AG04450 (cell line): ENCODE measurements at regions not wholly inside any gene's neighbourhood (a gene's known extent, or its start where the extent isn't known, plus 50 kb on each side); places are given as distances from the start of the nearest gene placed in this dataset.

Experiments used
- CTCF ChIA-PET: fragments of 300-600, 350-600 bp; formaldehyde crosslinking; extraction: SDS; loops from one replicate; lab custom pipeline; 2022; ENCODE audit warnings: antibody characterized with exemption, inconsistent platforms; lab: Charles Lee
- POLR2A ChIA-PET: fragments of 350-600 bp; formaldehyde crosslinking; extraction: SDS; loops from one replicate; lab custom pipeline; 2021; ENCODE audit warnings: antibody characterized with exemption, inconsistent platforms; lab: Yijun Ruan, JAX
- DNase-seq: peaks from one replicate; pipeline ENCODE4 v3.0.0-alpha.2; 2011; ENCODE audit warnings: low read depth, low spot score
- H3K27ac ChIP-seq: one replicate; pipeline ENCODE4 v1.5.1; 2012; ENCODE audit warnings: low read depth, low read length, control low read depth
- H3K27me3 ChIP-seq: one replicate; pipeline ENCODE4 v1.6.0; 2012; ENCODE audit warnings: low read length; ENCODE audit not compliant: control insufficient read depth, insufficient read depth
- H3K4me3 ChIP-seq: 2 replicates; pipeline ENCODE4 v1.5.1; 2011; ENCODE audit warnings: mild to moderate bottlenecking, low read depth, low read length, control low read depth
- H3K9me3 ChIP-seq: 2 replicates; pipeline ENCODE4 v1.5.1; 2012; ENCODE audit warnings: low read length; ENCODE audit not compliant: control insufficient read depth, insufficient read depth
- CTCF ChIP-seq: IDR thresholded peaks from 2 replicates; pipeline ENCODE4 v1.5.1; 2011; ENCODE audit warnings: low read depth, low read length, control low read depth, inconsistent platforms

- TF ChIP-seq CTCF = no peak
- no peak overlapping the region for H3K27ac ChIP-seq
- peaks cover 2% of the 10 kb centered on the region; the same call in 1 of the 2 replicates for H3K9me3 ChIP-seq
- CTCF ChIA-PET = interaction anchor here (1.1 kb wide), 1 partner anchor 557 kb away, joined by 3 read pairs; no protein-coding TSS in a partner anchor
- H3K27me3 ChIP-seq = no peaks in the 10 kb centered on the region
- H3K4me3 ChIP-seq = no peak overlapping the region
- POLR2A ChIA-PET = no interaction called here
- no peak for DNase-seq
Observed at GRCh38 chr1:214966346-214966745, 116.2 kb upstream of the KCNK2 start.

GRCh38 chr1:214967865-214968575 lies 114.5 kb upstream of the KCNK2 start:
- no peaks in the 10 kb centered on the region for H3K27me3 ChIP-seq
- H3K4me3 ChIP-seq = no peak overlapping the region
- no peak for TF ChIP-seq CTCF
- CTCF ChIA-PET = no interaction called here
- no peak for DNase-seq
- POLR2A ChIA-PET = no interaction called here
- H3K9me3 ChIP-seq = no peaks in the 10 kb centered on the region
- no peak overlapping the region for H3K27ac ChIP-seq

- Histone ChIP-seq H3K27ac (no peak overlapping the region), H3K4me3 (no peak overlapping the region), H3K27me3 (no peaks in the 10 kb centered on the region), H3K9me3 (no peaks in the 10 kb centered on the region)
- no peak for TF ChIP-seq CTCF
- DNase-seq = no peak
- CTCF ChIA-PET = no interaction called here
- POLR2A ChIA-PET = no interaction called here
Observed at GRCh38 chr1:214970016-214970415, 112.5 kb upstream of the KCNK2 start.

DNA sequence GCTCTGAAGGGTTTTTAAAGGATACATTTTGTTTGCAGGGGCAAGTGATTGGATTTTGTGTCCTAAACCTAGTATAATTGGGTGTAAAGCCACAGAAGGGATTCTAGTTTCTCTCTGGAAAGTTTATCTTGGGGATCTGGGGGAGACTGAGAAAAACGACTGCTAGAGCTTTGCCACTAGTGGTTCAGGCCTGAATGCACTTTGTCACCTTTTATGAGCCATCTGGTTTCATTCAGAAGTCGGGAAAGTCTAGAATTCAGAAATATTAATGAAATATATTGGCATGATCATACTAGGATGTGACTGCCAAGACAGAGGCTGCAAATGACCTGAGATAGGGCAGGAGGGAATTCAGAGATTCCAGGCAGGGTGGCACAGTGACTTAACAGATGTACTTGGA lies 111.5 kb upstream of the KCNK2 start:
- Histone ChIP-seq H3K9me3 (no peaks in the 10 kb centered on the region), H3K27ac (no peak overlapping the region), H3K4me3 (no peak overlapping the region), H3K27me3 (no peaks in the 10 kb centered on the region)
- TF ChIP-seq CTCF = no peak
- no peak for DNase-seq
- ChIA-PET POLR2A (interaction anchor here (0.7 kb wide), 1 partner anchor 18 kb away, joined by 3 read pairs; no protein-coding TSS in a partner anchor), CTCF (no interaction called here)

DNA sequence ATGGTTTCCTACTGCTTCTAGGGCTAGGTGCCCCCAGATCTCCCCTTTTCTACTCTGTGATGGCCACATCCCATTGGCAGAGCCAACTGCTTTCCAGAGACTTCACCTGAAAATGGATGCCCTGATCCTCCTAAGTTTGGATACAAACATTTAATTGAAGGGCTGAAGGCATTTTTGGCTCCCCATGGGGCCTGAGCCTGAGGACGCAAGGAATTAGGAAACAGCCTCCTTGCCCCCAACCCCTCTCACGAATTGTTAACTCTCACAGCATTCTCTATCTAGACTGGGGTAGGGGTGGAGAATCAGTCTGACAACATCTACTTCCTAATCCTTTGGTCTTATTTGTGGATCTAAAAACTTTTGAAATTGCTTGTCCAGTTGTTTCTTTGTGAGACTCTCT lies 108.5 kb upstream of the KCNK2 start:
- Histone ChIP-seq H3K27me3 (no peaks in the 10 kb centered on the region), H3K27ac (no peak overlapping the region), H3K4me3 (no peak overlapping the region), H3K9me3 (no peaks in the 10 kb centered on the region)
- ChIA-PET POLR2A (no interaction called here), CTCF (interaction anchor here (1.5 kb wide), 1 partner anchor 9 kb away, joined by 4 read pairs; no protein-coding TSS in a partner anchor)
- DNase-seq = no peak
- TF ChIP-seq CTCF = no peak
